Nephron progenitor cell (in vitro differentiated cells): ENCODE measurements at regions not wholly inside any gene's neighbourhood (a gene's known extent, or its start where the extent isn't known, plus 50 kb on each side); places are given as distances from the start of the nearest gene placed in this dataset.

Experiments
- DNase-seq: peaks from one replicate; pipeline ENCODE4 v3.0.0; 2021
- H3K27ac Mint-ChIP-seq: 2 replicates; pipeline ENCODE4 v1.8.0; 2021; ENCODE audit warnings: mild to moderate bottlenecking, moderate library complexity, mixed read lengths
- H3K27me3 Mint-ChIP-seq: 2 replicates; pipeline ENCODE4 v1.8.0; 2021; ENCODE audit warnings: mild to moderate bottlenecking, low read depth, mixed read lengths; ENCODE audit not compliant: poor library complexity
- H3K36me3 Mint-ChIP-seq: 2 replicates; pipeline ENCODE4 v1.8.0; 2021; ENCODE audit warnings: low read depth, mixed read lengths
- H3K4me1 Mint-ChIP-seq: 2 replicates; pipeline ENCODE4 v1.8.0; 2021; ENCODE audit warnings: mixed read lengths
- H3K4me3 Mint-ChIP-seq: 2 replicates; pipeline ENCODE4 v1.8.0; 2021; ENCODE audit warnings: mild to moderate bottlenecking, moderate library complexity, mixed read lengths
- H3K9me3 Mint-ChIP-seq: 2 replicates; pipeline ENCODE4 v1.8.0; 2021; ENCODE audit warnings: mild to moderate bottlenecking, moderate library complexity, mixed read lengths
- CTCF ChIP-seq: fragments of 200-600 bp; sonication (generic); IDR thresholded peaks from 2 replicates; pipeline ENCODE4 v1.5.0; 2021; ENCODE audit warnings: antibody characterized with exemption

- no peaks in the 10 kb centered on the region for H3K36me3 Mint-ChIP-seq
- H3K27ac Mint-ChIP-seq, result no peak overlapping the region
- H3K9me3 Mint-ChIP-seq, result no peaks in the 10 kb centered on the region
- H3K27me3 Mint-ChIP-seq, result no peaks in the 10 kb centered on the region
- peaks cover 4% of the 10 kb centered on the region for H3K4me1 Mint-ChIP-seq
- H3K4me3 Mint-ChIP-seq, result no peak overlapping the region
- no peak for TF ChIP-seq CTCF
- DNase-seq, result no peak
Measured at GRCh38 chr1:220353229-220354012, 81.2 kb upstream of the RAB3GAP2 start.

GRCh38 chr1:220348211-220348610 is 76.0 kb upstream of the RAB3GAP2 start:
- DNase-seq, result no peak
- no peak for TF ChIP-seq CTCF
- peaks cover 4% of the 10 kb centered on the region for H3K4me1 Mint-ChIP-seq
- H3K9me3 Mint-ChIP-seq, result no peaks in the 10 kb centered on the region
- no peaks in the 10 kb centered on the region for H3K27me3 Mint-ChIP-seq
- H3K27ac Mint-ChIP-seq, result no peak overlapping the region
- no peaks in the 10 kb centered on the region for H3K36me3 Mint-ChIP-seq
- H3K4me3 Mint-ChIP-seq, result no peak overlapping the region

- peak overlapping the region; percentile 6 for H3K27ac Mint-ChIP-seq
- H3K27me3 Mint-ChIP-seq, result no peaks in the 10 kb centered on the region
- peaks cover 4% of the 10 kb centered on the region for H3K4me1 Mint-ChIP-seq
- H3K4me3 Mint-ChIP-seq, result no peak overlapping the region
- H3K36me3 Mint-ChIP-seq, result no peaks in the 10 kb centered on the region
- no peak for TF ChIP-seq CTCF
- no peaks in the 10 kb centered on the region for H3K9me3 Mint-ChIP-seq
- no peak for DNase-seq
Measured at GRCh38 chr1:220347654-220348175, 75.5 kb upstream of the RAB3GAP2 start.

- H3K27ac Mint-ChIP-seq, result no peak overlapping the region
- H3K36me3 Mint-ChIP-seq, result no peaks in the 10 kb centered on the region
- no peaks in the 10 kb centered on the region for H3K27me3 Mint-ChIP-seq
- TF ChIP-seq CTCF, result no peak
- DNase-seq, result no peak
- H3K9me3 Mint-ChIP-seq, result no peaks in the 10 kb centered on the region
- H3K4me3 Mint-ChIP-seq, result no peak overlapping the region
- no peaks in the 10 kb centered on the region for H3K4me1 Mint-ChIP-seq
Measured at GRCh38 chr1:220344745-220345144, 72.5 kb upstream of the RAB3GAP2 start.

GRCh38 chr1:220342853-220343252 is 70.6 kb upstream of the RAB3GAP2 start:
- H3K4me1 Mint-ChIP-seq, result peaks cover under 1% of the 10 kb centered on the region
- TF ChIP-seq CTCF, result no peak
- H3K36me3 Mint-ChIP-seq, result no peaks in the 10 kb centered on the region
- no peak overlapping the region for H3K4me3 Mint-ChIP-seq
- H3K27me3 Mint-ChIP-seq, result no peaks in the 10 kb centered on the region
- DNase-seq, result no peak
- no peak overlapping the region for H3K27ac Mint-ChIP-seq
- H3K9me3 Mint-ChIP-seq, result no peaks in the 10 kb centered on the region

GRCh38 chr1:220341126-220341525 is 68.9 kb upstream of the RAB3GAP2 start:
- Mint-ChIP-seq H3K27ac (no peak overlapping the region), H3K9me3 (peaks cover 3% of the 10 kb centered on the region), H3K4me1 (peaks cover 8% of the 10 kb centered on the region), H3K4me3 (no peak overlapping the region), H3K27me3 (no peaks in the 10 kb centered on the region), H3K36me3 (no peaks in the 10 kb centered on the region)
- no peak for TF ChIP-seq CTCF
- no peak for DNase-seq
